B cell (primary cell): ENCODE measurements at regions not wholly inside any gene's neighbourhood (a gene's known extent, or its start where the extent isn't known, plus 50 kb on each side); places are given as distances from the start of the nearest gene placed in this dataset.

ENCODE experiments used
- ATAC-seq: fragments of 200-7000 bp; cut with Tn5 transposase; one replicate; pipeline ENCODE4 v1.10.0; 2021; ENCODE audit warnings: low read depth, mild to moderate bottlenecking, moderate number of reproducible peaks, moderate library complexity
- CTCF ChIA-PET: fragments of 350-600 bp; sonication (Branson Sonifier 250); formaldehyde crosslinking; loops from one replicate; lab custom pipeline; 2021; ENCODE audit warnings: antibody characterized with exemption, inconsistent platforms; lab: Charles Lee
- POLR2A ChIA-PET: fragments of 350-600 bp; sonication (Branson Sonifier 250); formaldehyde crosslinking; loops from one replicate; lab custom pipeline; 2021; ENCODE audit warnings: antibody characterized with exemption; lab: Charles Lee
- DNase-seq: peaks from one replicate; pipeline ENCODE4 v3.0.0; 2013
- H2AFZ ChIP-seq: 2 replicates; pipeline ENCODE4 v1.6.1; 2012; ENCODE audit warnings: mild to moderate bottlenecking, low read depth, low read length; ENCODE audit not compliant: insufficient read depth, poor library complexity, severe bottlenecking
- H3K27ac ChIP-seq, 2 donors: 1 replicate in 1 of 2; 2 replicates in 1 of 2; pipeline ENCODE4 v1.5.1; 2012 to 2013; ENCODE audit warnings: low read length in 2 of 2, mild to moderate bottlenecking in 2 of 2, moderate library complexity in 1 of 2
- H3K27me3 ChIP-seq, 4 experiments: fragments of 200-600 bp in 1 of 4; sonication (generic) in 1 of 4; replicated peaks in 1 of 4; 1 replicate in 2 of 4; 2 replicates in 2 of 4; pipeline versions ENCODE4 v1.6.1 to v1.7.0; 2013 to 2016; ENCODE audit warnings: low read length in 3 of 4, mild to moderate bottlenecking in 2 of 4, mixed read lengths in 1 of 4, moderate library complexity in 1 of 4; ENCODE audit not compliant: insufficient read depth in 4 of 4, control insufficient read depth in 3 of 4; ENCODE audit errors: control extremely low read depth in 1 of 4
- H3K36me3 ChIP-seq, 2 experiments: replicated peaks in 1 of 2; 1 replicate in 1 of 2; 2 replicates in 1 of 2; pipeline versions ENCODE4 v1.6.1 to v1.7.1; 2013; ENCODE audit warnings: low read length in 1 of 2; ENCODE audit not compliant: insufficient read depth in 2 of 2, control insufficient read depth in 1 of 2; ENCODE audit errors: control extremely low read depth in 1 of 2, extremely low read depth in 1 of 2
- H3K4me1 ChIP-seq, 2 donors: fragments of 200-600 bp in 1 of 2; sonication (generic) in 1 of 2; 1 replicate in 1 of 2; 2 replicates in 1 of 2; pipeline versions ENCODE4 v1.5.1 to v1.6.1; 2013 to 2017; ENCODE audit warnings: low read length in 2 of 2; ENCODE audit not compliant: control insufficient read depth in 2 of 2, insufficient read depth in 2 of 2
- H3K4me2 ChIP-seq: replicated peaks from 2 replicates; pipeline ENCODE3; 2012; ENCODE audit warnings: mild to moderate bottlenecking, low read depth, low read length; ENCODE audit not compliant: poor library complexity, severe bottlenecking
- H3K4me3 ChIP-seq, 5 experiments: fragments of 200-600 bp in 1 of 5; sonication (generic) in 1 of 5; 1 replicate in 3 of 5; 2 replicates in 2 of 5; pipeline versions ENCODE4 v1.5.1 to v1.7.0; 2011 to 2016; ENCODE audit warnings: low read length in 4 of 5, mild to moderate bottlenecking in 4 of 5, low read depth in 2 of 5, control low read depth in 1 of 5, moderate library complexity in 1 of 5; ENCODE audit not compliant: insufficient read depth in 1 of 5; ENCODE audit errors: control extremely low read depth in 1 of 5, extremely low read depth in 1 of 5
- H3K79me2 ChIP-seq: fragments of 200-600 bp; sonication (generic); one replicate; pipeline ENCODE4 v1.6.0; 2016; ENCODE audit warnings: low read length; ENCODE audit not compliant: control insufficient read depth, insufficient read depth
- H3K9ac ChIP-seq: fragments of 200-600 bp; sonication (generic); 2 replicates; pipeline ENCODE4 v1.6.1; 2017; ENCODE audit warnings: mild to moderate bottlenecking, low read length, moderate library complexity
- H3K9me3 ChIP-seq, 3 donors: one replicate each; pipeline versions ENCODE4 v1.6.1 to v1.7.1; 2013; ENCODE audit warnings: low read length in 2 of 3; ENCODE audit not compliant: control insufficient read depth in 2 of 3, insufficient read depth in 1 of 3; ENCODE audit errors: control extremely low read depth in 1 of 3
- H4K20me1 ChIP-seq: 2 replicates; pipeline ENCODE4 v1.6.0; 2012; ENCODE audit warnings: mild to moderate bottlenecking, low read length; ENCODE audit not compliant: insufficient read depth, control insufficient read depth, poor library complexity, severe bottlenecking
- H3K27ac Mint-ChIP-seq: one replicate; pipeline ENCODE4 v1.8.0; 2021; ENCODE audit warnings: mixed read lengths
- H3K27me3 Mint-ChIP-seq: one replicate; pipeline ENCODE4 v1.8.0; 2021; ENCODE audit warnings: mixed read lengths
- H3K4me1 Mint-ChIP-seq: one replicate; pipeline ENCODE4 v1.8.0; 2021; ENCODE audit warnings: mixed read lengths
- H3K4me3 Mint-ChIP-seq: one replicate; pipeline ENCODE4 v1.8.0; 2021; ENCODE audit warnings: mixed read lengths
- H3K9me3 Mint-ChIP-seq: one replicate; pipeline ENCODE4 v1.8.0; 2022; ENCODE audit warnings: mixed read lengths; ENCODE audit not compliant: insufficient read depth
- CTCF ChIP-seq: fragments of 200-600 bp; IDR thresholded peaks from one replicate; pipeline ENCODE4 v1.8.0; 2022; ENCODE audit warnings: antibody characterized with exemption, mild to moderate bottlenecking
- EZH2 ChIP-seq: IDR thresholded peaks from 2 replicates; pipeline ENCODE4 v1.6.1; 2012; ENCODE audit warnings: borderline replicate concordance, low read depth, mild to moderate bottlenecking, moderate library complexity, low read length; ENCODE audit not compliant: insufficient read depth, poor library complexity, severe bottlenecking
- WGBS: methylation state at CpG from one replicate; pipeline ENCODE4 v1.1.5; 2013; ENCODE audit warnings: missing lambda C conversion rate; ENCODE audit not compliant: insufficient coverage; 5-methylcytosine and 5-hydroxymethylcytosine counted together
- intact Hi-C: fragments of 100-400 bp; cut with micrococcal nuclease; formaldehyde crosslinking; loops from one replicate; pipeline ENCODE4 v1.10.0; 2022

DNA sequence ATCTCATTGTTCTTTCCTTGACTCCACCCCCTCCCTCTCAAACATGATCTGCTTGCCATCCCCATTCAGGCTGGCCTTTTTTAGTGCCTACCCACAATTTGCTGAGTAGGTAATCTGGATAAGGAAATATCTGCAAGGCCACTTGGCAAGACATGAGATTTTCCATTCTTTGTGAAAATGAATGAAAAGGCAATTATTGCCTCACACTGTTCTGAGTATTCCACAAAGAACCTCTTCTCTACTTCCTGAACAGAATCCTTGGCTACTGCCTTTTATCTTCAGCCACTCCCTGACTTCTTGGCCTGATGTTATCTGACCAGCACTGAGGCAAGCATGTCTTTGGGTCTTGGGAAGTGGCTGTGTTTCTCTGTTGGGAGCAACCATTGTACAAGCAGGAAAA is 263.2 kb upstream of the ATP2B1 start:
- Histone ChIP-seq H4K20me1 (no peaks in the 10 kb centered on the region), H3K79me2 (no peaks in the 10 kb centered on the region), H3K4me1 (no peaks in the 10 kb centered on the region), H3K4me3 (no peak overlapping the region), H3K9ac (no peak overlapping the region), H2AFZ (no peak overlapping the region), H3K4me2 (no peak overlapping the region), H3K9me3 (no peaks in the 10 kb centered on the region), H3K27me3 (no peaks in the 10 kb centered on the region), H3K36me3 (no peaks in the 10 kb centered on the region), H3K27ac (no peak overlapping the region)
- Mint-ChIP-seq H3K4me3 (no peak overlapping the region), H3K27me3 (no peaks in the 10 kb centered on the region), H3K9me3 (no peaks in the 10 kb centered on the region), H3K27ac (no peak overlapping the region), H3K4me1 (peaks cover 11% of the 10 kb centered on the region)
- TF ChIP-seq CTCF (no peak), EZH2 (no peak)
- ChIA-PET CTCF (no interaction called here), POLR2A (no interaction called here)
- no peak for DNase-seq
- intact Hi-C loops = no loop called here
- ATAC-seq = no peak

- Histone ChIP-seq H3K36me3 (no peaks in the 10 kb centered on the region), H3K9ac (no peak overlapping the region), H3K4me1 (no peaks in the 10 kb centered on the region), H2AFZ (no peak overlapping the region), H3K9me3 (no peaks in the 10 kb centered on the region), H3K27ac (no peak overlapping the region), H3K4me3 (no peak overlapping the region), H4K20me1 (no peaks in the 10 kb centered on the region), H3K4me2 (no peak overlapping the region), H3K79me2 (no peaks in the 10 kb centered on the region), H3K27me3 (no peaks in the 10 kb centered on the region)
- Mint-ChIP-seq H3K4me1 (peaks cover 11% of the 10 kb centered on the region), H3K27me3 (no peaks in the 10 kb centered on the region), H3K27ac (no peak overlapping the region), H3K4me3 (no peak overlapping the region), H3K9me3 (no peaks in the 10 kb centered on the region)
- no CpG with 5 or more reads among the region's 1 CpG for WGBS
- TF ChIP-seq CTCF (no peak), EZH2 (no peak)
- CTCF ChIA-PET = interaction anchor here (1.2 kb wide), 1 partner anchor 15 kb away, joined by 4 read pairs; no protein-coding TSS in a partner anchor
- DNase-seq (no peak), ATAC-seq (no peak)
- POLR2A ChIA-PET = no interaction called here
- intact Hi-C loops = no loop called here
Measured at GRCh38 chr12:89970722-89971121, 262.1 kb upstream of the ATP2B1 start.
